Testis (tissue), 2 donors: ENCODE measurements at regions not wholly inside any gene's neighbourhood (a gene's known extent, or its start where the extent isn't known, plus 50 kb on each side); places are given as distances from the start of the nearest gene placed in this dataset.
A peak's percentile ranks its signal among the peaks of the same experiment; 100 is the strongest.

Source experiments
- DNase-seq: peaks from one replicate; pipeline ENCODE4 v3.0.0-alpha.2; 2019
- H3K27ac ChIP-seq, 2 donors: fragments of 200-600 bp; sonication (generic); one replicate each; pipeline ENCODE4 v1.5.1; 2019
- H3K27me3 ChIP-seq: fragments of 200-600 bp; sonication (generic); one replicate; pipeline ENCODE4 v1.5.1; 2019
- H3K36me3 ChIP-seq: fragments of 200-600 bp; sonication (generic); one replicate; pipeline ENCODE4 v1.5.1; 2017; ENCODE audit warnings: low read depth; ENCODE audit errors: missing control alignments
- H3K4me1 ChIP-seq: fragments of 200-600 bp; sonication (generic); one replicate; pipeline ENCODE4 v1.5.1; 2019
- H3K4me3 ChIP-seq, 2 donors: fragments of 200-600 bp; sonication (generic); one replicate each; pipeline ENCODE4 v1.5.1; 2017 to 2019
- H3K9me3 ChIP-seq: fragments of 200-600 bp; sonication (generic); one replicate; pipeline ENCODE4 v1.5.1; 2017
- CTCF ChIP-seq, 3 experiments: fragments of 450-650 bp in 2 of 3; fragments of 200-600 bp in 1 of 3; sonication (generic) in 1 of 3; IDR thresholded peaks; one replicate each; pipeline ENCODE4 v1.5.1; 2016 to 2019; ENCODE audit warnings: antibody characterized with exemption in 3 of 3, mild to moderate bottlenecking in 2 of 3, moderate library complexity in 1 of 3
- POLR2A ChIP-seq: fragments of 450-650 bp; IDR thresholded peaks from one replicate; pipeline ENCODE4 v1.6.1; 2017; ENCODE audit warnings: antibody characterized with exemption, mild to moderate bottlenecking, moderate library complexity
- WGBS, 2 donors: methylation state at CpG; one replicate each; pipeline ENCODE4 v1.1.5; 2018; 5-methylcytosine and 5-hydroxymethylcytosine counted together
- intact Hi-C: fragments of 100-400 bp; cut with DNase I; formaldehyde crosslinking; loops from one replicate; pipeline ENCODE4 v1.15.1; 2023; ENCODE audit warnings: low total_unique reads

- TF ChIP-seq POLR2A (no peak), CTCF (IDR thresholded peaks at IDR 0.05) (no peak)
- WGBS, 2 donors, result 71 to 81% methylated on average over 3 of the region's 3 CpGs
- Histone ChIP-seq H3K36me3 (no peaks in the 10 kb centered on the region), H3K4me3 (no peak overlapping the region), H3K4me1 (no peaks in the 10 kb centered on the region), H3K27ac (no peak overlapping the region), H3K9me3 (no peaks in the 10 kb centered on the region), H3K27me3 (no peaks in the 10 kb centered on the region)
- intact Hi-C loops, result no loop called here
- DNase-seq, result no peak
Observed at GRCh38 chr1:234843946-234844345, 234.0 kb upstream of the IRF2BP2 start.

- 82 to 88% methylated on average over 11 to 12 of the region's 12 CpGs for WGBS, 2 donors
- no peak for DNase-seq
- Histone ChIP-seq H3K36me3 (no peaks in the 10 kb centered on the region), H3K4me1 (no peaks in the 10 kb centered on the region), H3K27ac (no peak overlapping the region), H3K4me3 (no peak overlapping the region), H3K9me3 (no peaks in the 10 kb centered on the region), H3K27me3 (no peaks in the 10 kb centered on the region)
- no peak for TF ChIP-seq CTCF (IDR thresholded peaks at IDR 0.05)
- no peak for TF ChIP-seq POLR2A
- intact Hi-C loops, result no loop called here
Observed at GRCh38 chr1:234842726-234843641, 233.0 kb upstream of the IRF2BP2 start.

- H3K4me1 ChIP-seq, result peaks cover 4% of the 10 kb centered on the region
- no peak for TF ChIP-seq POLR2A
- TF ChIP-seq CTCF (IDR thresholded peaks at IDR 0.05), result no peak
- intact Hi-C loops, result no loop called here
- no peaks in the 10 kb centered on the region for H3K36me3 ChIP-seq
- no peak overlapping the region for H3K4me3 ChIP-seq
- no peaks in the 10 kb centered on the region for H3K27me3 ChIP-seq
- no peaks in the 10 kb centered on the region for H3K9me3 ChIP-seq
- 75 to 79% methylated on average over 7 of the region's 7 CpGs for WGBS, 2 donors
- H3K27ac ChIP-seq, result no peak overlapping the region
- peak; percentile 30 for DNase-seq
Observed at GRCh38 chr1:234841710-234842231, 231.8 kb upstream of the IRF2BP2 start.

GRCh38 chr1:234841281-234841680 is 231.3 kb upstream of the IRF2BP2 start:
- no peaks in the 10 kb centered on the region for H3K9me3 ChIP-seq
- no peak overlapping the region for H3K27ac ChIP-seq
- 92 to 93% methylated on average over 3 of the region's 3 CpGs for WGBS, 2 donors
- no peak overlapping the region for H3K4me3 ChIP-seq
- DNase-seq, result no peak
- no peaks in the 10 kb centered on the region for H3K36me3 ChIP-seq
- peaks cover 6% of the 10 kb centered on the region for H3K4me1 ChIP-seq
- TF ChIP-seq POLR2A (no peak), CTCF (IDR thresholded peaks at IDR 0.05) (no peak)
- intact Hi-C loops, result no loop called here
- H3K27me3 ChIP-seq, result no peaks in the 10 kb centered on the region
